OCI-LY7 (cell line): ENCODE measurements at regions not wholly inside any gene's neighbourhood (a gene's known extent, or its start where the extent isn't known, plus 50 kb on each side); places are given as distances from the start of the nearest gene placed in this dataset.

Experiments
- BruUV-seq: library from RNA; stranded (reverse); fragments of 400-500 nt; replicated peaks from 2 replicates; lab custom pipeline; 2021; lab: Mats Ljungman, UMichigan
- CTCF ChIA-PET: fragments of 300-600 bp; sonication (Branson Sonifier 250); formaldehyde crosslinking; loops from one replicate; lab custom pipeline; 2022; ENCODE audit warnings: antibody characterized with exemption; ENCODE audit not compliant: unreplicated experiment; lab: Charles Lee
- POLR2A ChIA-PET: fragments of 300-600 bp; sonication (Branson Sonifier 250); formaldehyde crosslinking; loops from one replicate; lab custom pipeline; 2022; ENCODE audit warnings: antibody characterized with exemption; lab: Charles Lee
- DNase-seq: peaks from one replicate; pipeline ENCODE4 v3.0.0-alpha.2; 2015; ENCODE audit warnings: low spot score
- H2AFZ ChIP-seq: fragments of 200-600 bp; sonication (generic), shearing (Covaris generic); 2 replicates; pipeline ENCODE4 v1.6.1; 2014; ENCODE audit warnings: mild to moderate bottlenecking, antibody characterized with exemption, low read length, moderate library complexity
- H3K27ac ChIP-seq: fragments of 200-600 bp; sonication (generic); 2 replicates; pipeline ENCODE4 v1.5.1; 2014; ENCODE audit warnings: mixed run types, low read depth, mild to moderate bottlenecking, moderate library complexity, low read length, inconsistent platforms; ENCODE audit not compliant: poor library complexity, severe bottlenecking
- H3K36me3 ChIP-seq: fragments of 200-600 bp; sonication (generic); 2 replicates; pipeline ENCODE4 v1.6.1; 2014; ENCODE audit warnings: mild to moderate bottlenecking, antibody characterized with exemption, low read length, moderate library complexity, mixed read lengths; ENCODE audit not compliant: insufficient read depth
- H3K4me1 ChIP-seq: fragments of 200-600 bp; sonication (generic); 2 replicates; pipeline ENCODE4 v1.5.1; 2014; ENCODE audit warnings: mild to moderate bottlenecking, low read length; ENCODE audit not compliant: insufficient read depth, poor library complexity, severe bottlenecking
- H3K4me2 ChIP-seq: fragments of 200-600 bp; sonication (generic); 2 replicates; pipeline ENCODE4 v1.6.1; 2014; ENCODE audit warnings: mild to moderate bottlenecking, low read length
- H3K4me3 ChIP-seq: fragments of 200-600 bp; sonication (generic); 2 replicates; pipeline ENCODE4 v1.5.1; 2014; ENCODE audit warnings: mild to moderate bottlenecking, low read depth, low read length; ENCODE audit not compliant: poor library complexity, severe bottlenecking
- H3K79me2 ChIP-seq: fragments of 200-600 bp; sonication (generic); 2 replicates; pipeline ENCODE4 v1.6.1; 2016; ENCODE audit warnings: low read depth, mild to moderate bottlenecking, low read length, moderate library complexity, mixed read lengths; ENCODE audit not compliant: insufficient read depth
- H3K9me2 ChIP-seq: fragments of 200-600 bp; sonication (generic); 2 replicates; pipeline ENCODE4 v1.6.1; 2016; ENCODE audit warnings: mild to moderate bottlenecking, low read length, mixed read lengths; ENCODE audit not compliant: insufficient read depth
- H3K9me3 ChIP-seq: fragments of 200-600 bp; sonication (generic); 2 replicates; pipeline ENCODE4 v1.6.1; 2014; ENCODE audit warnings: mild to moderate bottlenecking, mixed run types, low read length, mixed read lengths
- H4K20me1 ChIP-seq: fragments of 200-600 bp; sonication (generic); 2 replicates; pipeline ENCODE4 v1.6.1; 2014; ENCODE audit warnings: mild to moderate bottlenecking, antibody characterized with exemption, low read length, moderate library complexity, mixed read lengths; ENCODE audit not compliant: insufficient read depth
- CTCF ChIP-seq: fragments of 200-600 bp; sonication (generic); conservative IDR thresholded peaks from 2 replicates; pipeline ENCODE4 v1.5.1; 2014; ENCODE audit warnings: mild to moderate bottlenecking, antibody characterized with exemption, low read length, moderate library complexity, mixed read lengths
- EZH2phosphoT487 ChIP-seq: fragments of 200-600 bp; sonication (generic); IDR thresholded peaks from 2 replicates; pipeline ENCODE4 v1.6.1; 2018; ENCODE audit warnings: low read depth, borderline replicate concordance, mild to moderate bottlenecking, mixed run types, antibody characterized with exemption, low read length, moderate library complexity, mixed read lengths
- intact Hi-C: fragments of 100-400 bp; cut with micrococcal nuclease; formaldehyde crosslinking; loops from one replicate; pipeline ENCODE4 v1.10.0; 2022; ENCODE audit not compliant: unreplicated experiment

GRCh38 chr3:1533763-1534162 lies 440.9 kb downstream of the CNTN6 start:
- Histone ChIP-seq H3K9me2 (no peaks in the 10 kb centered on the region), H3K36me3 (no peaks in the 10 kb centered on the region), H3K4me2 (no peak overlapping the region), H4K20me1 (no peaks in the 10 kb centered on the region), H3K27ac (no peak overlapping the region), H3K4me3 (no peak overlapping the region), H3K9me3 (no peaks in the 10 kb centered on the region), H2AFZ (no peak overlapping the region), H3K79me2 (no peaks in the 10 kb centered on the region), H3K4me1 (no peaks in the 10 kb centered on the region)
- intact Hi-C loops = no loop called here
- TF ChIP-seq CTCF = no peak
- no TSS peak for BruUV-seq
- DNase-seq = no peak
- ChIA-PET CTCF (no interaction called here), POLR2A (interaction anchor here (0.6 kb wide), 1 partner anchor 1502 kb away, joined by 3 read pairs; no protein-coding TSS in a partner anchor)

GRCh38 chr3:1534252-1534651 lies 441.4 kb downstream of the CNTN6 start:
- Histone ChIP-seq H3K4me3 (no peak overlapping the region), H3K9me3 (no peaks in the 10 kb centered on the region), H3K27ac (no peak overlapping the region), H4K20me1 (no peaks in the 10 kb centered on the region), H3K9me2 (no peaks in the 10 kb centered on the region), H2AFZ (no peak overlapping the region), H3K4me1 (no peaks in the 10 kb centered on the region), H3K79me2 (no peaks in the 10 kb centered on the region), H3K4me2 (no peak overlapping the region), H3K36me3 (no peaks in the 10 kb centered on the region)
- ChIA-PET POLR2A (interaction anchor here (0.6 kb wide), 1 partner anchor 1503 kb away, joined by 3 read pairs; no protein-coding TSS in a partner anchor), CTCF (no interaction called here)
- intact Hi-C loops = no loop called here
- DNase-seq = no peak
- no peak for TF ChIP-seq EZH2phosphoT487
- TF ChIP-seq CTCF = no peak
- BruUV-seq = no TSS peak

GRCh38 chr3:1535361-1535760 lies 442.5 kb downstream of the CNTN6 start:
- H3K36me3 ChIP-seq = no peaks in the 10 kb centered on the region
- no peak overlapping the region for H3K27ac ChIP-seq
- no peaks in the 10 kb centered on the region for H3K4me1 ChIP-seq
- ChIA-PET CTCF (no interaction called here), POLR2A (no interaction called here)
- H3K9me2 ChIP-seq = no peaks in the 10 kb centered on the region
- no peaks in the 10 kb centered on the region for H3K9me3 ChIP-seq
- no peaks in the 10 kb centered on the region for H3K79me2 ChIP-seq
- no peak for TF ChIP-seq CTCF
- TF ChIP-seq EZH2phosphoT487 = no peak
- H3K4me3 ChIP-seq = no peak overlapping the region
- H2AFZ ChIP-seq = no peak overlapping the region
- no TSS peak for BruUV-seq
- intact Hi-C loops = no loop called here
- no peaks in the 10 kb centered on the region for H4K20me1 ChIP-seq
- no peak overlapping the region for H3K4me2 ChIP-seq
- no peak for DNase-seq
